GM21529 (cell line): ENCODE measurements at regions not wholly inside any gene's neighbourhood (a gene's known extent, or its start where the extent isn't known, plus 50 kb on each side); places are given as distances from the start of the nearest gene placed in this dataset.
A peak's percentile ranks its signal among the peaks of the same experiment; 100 is the strongest.

ENCODE experiments used
- ATAC-seq: cut with Tn5 transposase; IDR thresholded peaks from one replicate; pipeline ENCODE4 v1.9.1; 2021; ENCODE audit not compliant: unreplicated experiment

DNA sequence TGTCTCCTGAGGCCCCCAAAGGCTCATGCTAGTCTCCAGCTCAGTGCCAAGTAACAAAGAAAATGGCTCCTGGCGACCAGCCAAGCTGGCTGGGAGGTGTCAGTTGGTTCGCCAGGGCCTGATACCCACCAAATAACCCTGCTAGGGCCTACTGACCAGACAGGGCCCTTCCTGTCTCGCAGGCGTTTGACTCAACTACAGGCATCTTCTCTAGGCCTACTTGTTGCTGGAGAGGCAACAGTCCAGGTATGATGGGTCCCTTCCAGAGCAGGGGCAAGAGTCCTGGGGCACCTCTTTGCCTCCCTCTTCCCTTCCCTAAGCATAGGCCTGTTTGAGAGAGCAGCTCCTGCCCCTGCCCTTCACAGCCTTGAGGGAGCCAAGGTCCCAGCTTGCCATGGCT, 147.9 kb upstream of the VANGL1 start:
- ATAC-seq = no peak

DNA sequence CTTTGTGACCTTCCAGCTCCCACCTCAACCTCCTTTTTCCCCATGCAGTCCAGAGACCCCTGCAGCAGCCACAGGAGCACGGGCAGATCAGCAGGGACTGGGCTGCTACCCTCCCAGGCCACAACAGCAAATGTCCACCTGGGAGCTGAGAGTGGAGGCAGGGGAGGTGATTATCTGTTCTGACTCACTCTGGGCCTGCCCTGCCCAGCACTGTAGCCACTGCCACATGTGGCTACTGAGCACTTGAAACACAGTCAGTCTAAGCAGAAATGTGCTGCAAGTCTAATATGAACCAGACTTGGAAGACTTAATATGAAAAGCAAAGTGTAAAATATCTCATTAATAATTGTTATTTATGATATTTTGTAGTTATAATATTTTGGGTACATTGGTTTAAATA, 148.9 kb upstream of the VANGL1 start:
- no peak for ATAC-seq

DNA sequence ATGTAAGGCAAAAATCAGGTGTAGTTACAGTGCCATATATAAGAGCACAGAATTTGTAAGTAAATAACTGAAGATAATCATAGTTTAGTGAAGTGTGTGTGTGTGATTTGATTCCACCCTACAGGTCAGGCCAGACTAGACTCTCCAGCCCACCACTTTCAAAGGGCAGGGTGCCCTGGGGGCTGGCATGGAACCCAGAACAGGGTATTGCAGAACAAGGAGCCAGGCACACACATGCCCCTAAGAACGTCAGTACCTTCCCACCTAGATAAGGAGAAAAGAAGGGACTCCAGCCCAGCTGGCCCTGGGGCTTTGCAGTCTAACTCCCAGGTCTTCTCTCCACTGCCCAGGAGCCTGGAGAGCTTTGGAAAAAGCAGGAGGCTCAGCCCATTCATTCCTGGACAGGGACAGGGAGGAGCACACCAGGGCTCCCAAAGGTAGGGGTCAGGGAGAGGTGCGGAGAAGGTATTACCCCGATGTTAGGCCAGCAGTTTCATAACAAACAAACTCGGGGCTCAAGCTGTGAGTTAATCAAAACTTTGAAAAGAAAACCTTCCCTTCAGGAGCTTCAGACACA, 149.7 kb upstream of the VANGL1 start:
- ATAC-seq = no peak

DNA sequence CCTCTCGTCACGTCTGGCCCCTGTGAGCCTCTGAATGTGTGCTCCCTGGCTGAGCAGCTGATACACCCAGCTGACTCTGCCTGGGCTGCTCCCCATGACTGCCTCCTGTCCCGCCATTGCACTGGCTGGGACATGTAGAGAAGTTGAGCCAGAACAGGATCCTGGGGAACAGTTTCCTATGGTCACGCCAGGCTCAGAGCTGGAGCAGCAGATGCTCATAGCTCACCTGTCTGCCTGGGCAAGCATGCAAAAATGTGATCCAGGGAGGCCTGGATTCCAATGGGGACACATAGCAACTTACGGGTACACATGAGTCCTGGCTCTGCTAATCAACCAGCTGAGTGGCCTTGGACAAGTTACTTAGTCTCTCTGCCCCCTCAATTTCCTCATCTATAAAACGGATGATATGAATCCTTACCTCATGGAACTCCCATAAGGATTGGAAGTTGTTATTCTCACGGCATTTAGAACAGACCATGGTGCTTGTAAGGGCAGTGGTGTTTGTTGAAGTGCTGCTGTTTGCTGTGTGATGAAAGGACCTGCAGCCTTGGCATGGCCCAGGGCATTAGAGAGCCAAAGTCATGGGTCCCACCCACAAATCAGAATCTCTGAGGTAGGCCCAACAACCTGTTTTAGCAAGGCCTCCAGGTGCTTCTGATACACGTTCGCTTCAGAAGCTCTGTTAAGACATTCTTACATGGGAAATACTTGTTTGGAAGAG, 150.3 kb upstream of the VANGL1 start:
- no peak for ATAC-seq

DNA sequence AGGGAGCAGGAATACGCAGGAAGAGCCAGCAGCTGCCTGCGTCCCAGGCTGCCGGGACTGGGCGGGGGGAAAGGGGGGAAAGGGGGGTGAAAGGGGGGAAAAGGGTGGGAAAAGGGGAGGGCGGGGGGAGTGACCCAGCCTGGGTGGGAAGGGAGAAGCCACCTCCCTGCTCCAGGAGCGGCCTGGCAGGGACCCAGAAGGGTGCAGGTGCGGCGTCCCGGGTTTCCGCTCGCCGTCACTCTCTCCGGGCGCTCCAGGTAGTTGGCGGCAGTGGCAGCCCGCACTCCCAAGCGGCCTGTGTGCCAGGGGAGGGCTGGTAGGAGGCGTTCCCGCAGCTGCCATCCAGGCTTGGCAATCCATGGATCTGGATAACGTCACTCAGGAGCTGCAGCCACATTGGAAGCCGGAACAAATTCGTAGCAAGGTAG, 141.0 kb upstream of the NGF start:
- no peak for ATAC-seq

DNA sequence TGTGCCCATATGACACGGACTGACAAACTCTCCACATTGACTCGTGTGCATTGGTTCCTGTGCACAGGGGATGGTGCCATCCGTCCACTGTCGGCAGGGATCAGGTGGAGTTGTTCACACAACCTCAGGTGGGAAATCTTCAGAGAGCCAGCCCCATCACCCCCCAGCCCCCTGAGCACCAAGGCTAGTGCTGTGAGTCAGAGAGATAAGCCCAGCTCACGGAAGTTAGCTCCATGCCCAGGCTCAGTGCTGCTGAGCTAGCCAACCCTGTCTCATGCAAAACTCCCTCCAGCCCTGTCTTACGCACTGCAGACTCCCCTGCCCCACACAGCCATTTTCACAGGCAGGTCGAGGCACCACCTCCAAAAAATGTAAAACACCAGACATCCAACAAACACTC, 139.0 kb upstream of the NGF start:
- no peak for ATAC-seq

DNA sequence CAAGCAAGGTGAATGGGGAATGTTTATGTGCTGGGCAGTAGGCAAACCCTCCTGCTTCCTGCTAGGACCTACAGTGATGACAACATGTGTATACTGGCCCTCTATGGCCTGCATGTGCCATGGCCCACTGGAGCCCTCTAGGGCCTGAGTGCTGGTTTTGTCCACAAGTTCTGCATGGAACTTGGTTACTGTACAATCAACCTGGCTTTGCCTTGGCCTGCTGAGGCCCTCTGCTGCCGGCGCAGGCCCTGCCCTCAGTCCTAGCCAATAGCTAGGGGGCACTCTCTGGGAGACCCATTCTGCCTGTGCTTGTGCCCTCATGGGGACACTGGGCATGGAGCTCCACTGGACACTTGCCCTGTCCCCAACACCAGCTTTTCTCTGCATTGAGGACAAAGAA, 138.6 kb upstream of the NGF start:
- ATAC-seq = no peak

DNA sequence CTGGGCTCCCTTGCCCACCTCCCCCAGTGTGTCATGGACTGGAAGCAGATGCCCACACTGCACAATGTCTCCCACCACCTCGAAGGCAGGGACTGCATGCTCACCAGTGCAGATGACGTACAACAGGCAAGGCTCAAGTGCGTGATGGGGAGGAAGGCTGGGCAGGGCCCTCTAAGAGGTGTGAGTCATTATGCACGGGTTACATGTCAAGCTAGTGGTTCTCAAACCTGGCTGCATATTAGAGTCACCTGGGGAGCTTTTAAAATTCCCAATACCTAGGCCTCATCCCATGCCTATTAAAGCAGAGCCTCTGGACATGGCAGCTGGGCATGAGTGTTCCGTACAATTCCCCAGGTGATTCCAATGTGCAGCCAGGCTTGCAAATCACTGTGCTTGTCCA, 137.9 kb upstream of the NGF start:
- no peak for ATAC-seq

DNA sequence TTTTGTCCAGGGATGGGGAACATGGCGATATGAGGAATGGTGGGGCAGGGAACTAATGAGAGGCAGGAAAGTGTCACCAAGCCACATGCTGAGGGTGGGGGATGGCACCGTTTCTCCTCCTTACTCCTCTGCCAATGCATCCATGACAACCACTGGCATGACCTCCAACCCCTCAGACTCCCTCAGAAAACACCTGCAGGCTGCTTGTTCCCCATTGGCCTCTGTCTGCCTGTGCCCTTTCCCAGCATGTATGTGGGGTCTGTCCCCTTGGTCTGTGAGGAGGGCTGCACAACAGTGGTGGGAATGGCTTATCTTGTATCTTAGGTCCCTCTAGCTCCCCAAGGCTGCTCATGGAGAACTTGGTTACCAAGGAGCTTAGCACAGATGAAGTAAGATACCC, 137.2 kb upstream of the NGF start:
- no peak for ATAC-seq

DNA sequence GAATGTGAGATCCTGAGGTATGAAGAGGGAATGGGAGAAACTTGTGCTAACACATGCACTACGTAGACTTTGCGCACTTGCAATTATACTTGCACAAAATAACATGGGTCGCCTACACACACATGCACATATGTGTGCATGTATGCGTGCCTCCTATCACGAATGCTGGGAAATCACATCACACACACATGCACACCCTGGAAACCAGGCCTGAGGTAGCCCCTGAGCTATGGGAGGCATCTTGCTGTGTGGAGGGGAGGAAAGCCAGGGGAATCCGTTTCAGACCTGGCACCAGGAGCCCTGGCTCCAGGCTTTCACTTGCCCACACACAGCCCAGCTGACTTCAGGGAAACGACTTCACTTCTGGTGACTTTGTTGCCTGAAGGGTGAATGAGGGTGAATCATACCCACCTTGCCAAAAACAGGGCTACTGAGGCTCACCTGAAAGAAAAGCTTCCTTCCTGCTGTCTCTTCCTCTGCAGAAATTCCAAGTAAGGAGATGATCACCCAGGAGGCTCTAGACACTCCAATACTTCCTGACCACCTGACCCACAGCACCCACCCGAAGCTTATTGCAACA, 136.0 kb upstream of the NGF start:
- no peak for ATAC-seq

DNA sequence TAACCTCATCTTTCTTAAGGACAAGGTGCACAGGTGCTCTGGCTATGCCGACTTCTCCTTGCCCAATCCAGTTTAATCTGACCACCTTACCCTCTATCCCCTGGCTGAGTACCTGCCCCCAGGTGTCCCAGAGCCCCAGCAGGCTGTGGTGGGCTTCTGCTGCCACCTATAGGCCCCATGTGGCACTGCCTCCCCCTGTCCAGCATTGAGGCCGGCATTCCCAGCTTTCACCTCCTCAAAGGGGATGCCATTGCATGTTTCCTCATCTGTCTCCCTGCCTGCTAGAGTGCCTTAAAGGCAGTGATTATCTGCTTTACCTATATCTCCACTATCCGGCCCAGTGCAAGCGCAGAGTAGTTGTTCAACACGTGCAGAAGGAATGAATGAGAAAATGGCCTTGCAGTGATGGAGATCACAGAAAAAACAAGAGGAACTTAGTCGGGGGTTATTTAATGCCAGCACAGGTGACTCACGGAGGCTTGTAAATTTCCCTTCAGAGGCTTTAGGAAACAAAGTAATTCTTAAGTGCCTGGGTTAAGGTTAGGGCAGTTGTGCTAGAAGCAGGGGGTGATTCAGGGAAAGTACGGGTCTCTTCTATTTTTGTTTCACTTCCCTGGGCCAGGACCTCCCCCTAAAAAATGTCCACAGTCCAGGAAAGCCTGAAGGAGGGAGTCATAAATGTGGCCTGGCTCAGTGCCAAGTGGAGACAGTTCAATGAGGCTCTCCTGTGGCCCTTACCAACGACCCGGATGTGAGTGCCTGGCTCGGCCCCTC, 131.8 kb upstream of the NGF start:
- ATAC-seq = peak; percentile 55

DNA sequence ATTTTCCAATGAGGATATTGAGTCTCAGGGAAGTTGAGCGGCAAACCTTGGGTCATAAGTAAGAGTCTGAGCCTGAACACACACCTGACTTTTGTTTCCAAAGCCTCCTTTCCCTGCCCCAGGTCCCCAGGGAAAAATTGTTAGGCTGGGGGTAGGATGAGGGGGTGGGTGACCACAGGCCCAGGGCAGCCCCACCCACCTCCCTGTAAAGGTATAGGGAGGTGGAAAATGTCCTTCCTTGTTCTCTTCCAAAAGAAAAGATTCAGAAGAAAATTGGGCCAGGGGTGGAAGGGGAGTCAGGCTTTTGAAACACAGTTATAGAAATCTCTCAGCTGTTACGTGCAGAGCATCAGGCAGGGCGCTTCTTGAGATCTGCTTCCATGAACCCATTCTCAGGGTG, 129.7 kb upstream of the NGF start:
- ATAC-seq = no peak

DNA sequence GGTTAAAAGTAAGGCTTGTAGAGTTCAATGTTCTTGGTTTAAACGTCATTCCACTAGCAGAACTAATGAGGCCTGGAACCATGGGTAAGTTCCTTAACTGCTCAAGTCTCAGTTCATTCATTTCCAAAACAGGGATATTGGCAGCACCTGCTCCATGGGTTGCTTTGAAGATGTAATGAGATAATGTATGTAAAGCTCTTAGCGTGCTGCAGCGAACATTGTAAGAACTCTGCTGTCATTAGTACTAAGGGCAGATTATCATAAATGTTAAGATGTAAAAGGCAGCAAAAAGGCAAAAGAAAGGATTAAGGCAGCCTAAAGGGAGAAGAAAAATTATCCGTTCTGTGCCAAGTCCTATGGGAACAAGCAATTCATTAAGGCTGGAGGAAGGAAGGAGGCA, 129.1 kb upstream of the NGF start:
- ATAC-seq = no peak

DNA sequence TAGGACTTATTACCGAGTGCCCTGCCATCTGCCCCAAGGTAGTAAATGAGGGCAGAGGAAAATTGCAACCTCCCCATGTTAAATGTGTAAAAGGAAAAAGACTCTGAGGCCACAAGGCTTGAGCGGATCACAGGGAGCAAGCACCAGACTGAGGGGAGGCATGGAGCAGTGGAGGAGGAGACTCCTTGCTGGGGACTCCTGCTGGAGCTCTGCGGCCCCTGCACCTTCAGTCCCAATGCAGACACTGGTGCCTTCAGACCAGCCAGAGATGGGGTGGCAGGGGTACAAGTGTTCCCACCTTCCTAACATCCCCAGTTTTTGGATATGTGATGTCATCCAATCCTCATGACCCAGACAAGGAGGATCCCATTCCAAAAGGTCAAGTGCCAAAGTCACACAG, 128.4 kb upstream of the NGF start:
- ATAC-seq = no peak

DNA sequence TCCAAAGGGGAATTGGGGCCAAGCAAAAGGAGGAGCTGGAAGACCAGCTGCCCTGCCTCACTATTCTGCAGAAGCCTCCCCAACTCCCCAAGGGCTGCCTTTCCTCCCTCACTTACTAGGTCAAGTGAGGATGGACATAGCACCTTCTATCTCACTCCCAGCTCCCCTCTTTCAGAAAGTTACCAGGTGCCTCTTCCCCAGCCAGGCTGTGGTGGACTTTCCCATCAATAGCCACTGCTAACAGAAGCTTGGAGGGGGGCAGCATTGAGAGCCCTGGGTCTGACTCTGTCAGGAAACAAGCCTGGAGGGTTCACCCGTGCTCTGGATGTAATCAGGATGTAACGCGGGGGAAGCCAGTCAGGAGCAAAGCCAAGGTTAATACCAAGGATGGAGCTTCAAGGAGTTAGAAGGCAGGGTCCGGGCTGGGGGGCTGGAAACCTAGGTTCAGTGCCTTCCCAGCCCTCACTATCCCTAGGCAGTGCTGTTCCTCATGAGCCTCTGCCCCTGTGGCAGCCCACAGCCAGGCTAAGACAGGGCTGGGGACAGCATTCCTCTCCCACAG, 127.8 kb upstream of the NGF start:
- ATAC-seq = no peak

DNA sequence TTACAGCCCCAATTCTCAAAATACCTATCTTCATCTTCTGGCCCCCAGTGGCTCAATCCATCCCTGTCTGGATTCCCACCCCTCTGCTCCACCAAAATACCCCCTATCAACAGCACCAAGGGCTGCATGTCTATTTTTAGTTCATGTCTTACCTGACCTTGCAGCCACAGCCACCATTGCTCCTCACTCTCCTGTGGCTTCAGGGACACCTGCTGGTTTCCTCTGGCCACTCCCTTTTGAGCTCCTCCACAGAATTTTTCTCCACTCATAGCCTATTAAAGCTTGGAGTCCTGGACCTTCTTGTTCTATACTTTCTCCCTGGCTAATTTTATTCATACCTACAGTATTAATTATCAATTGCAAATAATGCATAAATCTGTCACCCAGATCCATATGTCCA, 125.3 kb upstream of the NGF start:
- ATAC-seq = no peak

DNA sequence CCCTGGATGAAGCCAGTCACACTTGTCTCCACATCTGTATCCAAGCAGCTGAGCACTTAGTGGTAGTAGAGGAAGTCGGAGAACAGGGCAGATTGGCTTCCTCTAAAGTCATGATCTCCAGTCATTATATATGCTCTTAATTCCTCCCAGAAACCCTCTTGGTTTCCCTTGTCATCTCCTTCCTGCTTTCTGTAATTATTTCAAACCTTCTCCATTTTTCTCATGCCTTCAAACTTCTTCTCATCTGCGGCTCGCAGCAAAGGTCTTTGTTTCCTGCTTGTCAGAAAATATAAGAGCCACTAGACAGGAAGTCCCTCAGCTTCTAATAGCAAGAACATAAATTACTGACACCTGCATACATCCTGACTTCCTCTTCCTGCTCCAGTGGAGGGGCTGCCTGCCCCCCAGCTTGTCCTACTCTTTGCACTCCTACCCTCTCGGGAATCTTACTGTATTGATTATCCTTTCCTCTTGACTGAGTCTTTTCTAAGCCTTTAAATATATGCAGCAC, 124.6 kb upstream of the NGF start:
- no peak for ATAC-seq

DNA sequence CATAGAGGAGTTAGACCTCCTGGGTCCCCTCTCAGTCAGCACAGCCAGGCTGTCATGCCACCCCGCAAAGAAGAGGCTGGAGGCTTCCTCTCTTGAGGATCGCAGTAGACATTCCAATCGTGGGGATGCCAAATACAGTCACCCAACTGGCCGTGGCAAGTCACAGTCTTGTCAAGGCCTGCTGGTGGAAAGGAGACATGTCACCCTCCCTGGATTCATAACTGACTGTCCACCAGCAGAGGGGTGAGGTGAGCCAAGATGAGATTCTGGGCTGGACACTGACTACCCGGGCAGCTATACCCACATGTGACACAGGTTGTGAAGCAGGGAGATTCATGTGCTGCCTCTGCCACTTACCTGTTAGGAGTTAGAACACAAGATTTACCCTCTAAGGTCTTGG, 123.5 kb upstream of the NGF start:
- ATAC-seq = no peak

DNA sequence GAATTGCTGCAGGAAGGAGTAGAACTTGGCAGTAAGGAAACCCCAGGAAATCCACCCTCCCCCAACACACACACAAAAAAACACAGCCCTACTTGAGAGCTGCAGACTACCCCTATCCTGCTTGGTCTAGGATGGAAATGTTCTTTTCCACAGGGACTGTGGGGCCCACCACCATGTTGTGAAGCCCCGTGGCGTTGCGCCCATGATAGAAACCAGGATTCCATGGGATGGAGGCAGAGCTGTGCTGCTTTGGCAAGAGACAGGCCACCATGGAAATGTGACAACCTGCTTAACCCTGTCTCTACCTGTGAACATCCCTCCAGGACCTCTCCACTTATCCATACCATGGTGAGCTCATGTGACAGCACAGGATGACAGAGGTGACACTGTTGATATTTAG, 121.1 kb upstream of the NGF start:
- no peak for ATAC-seq

DNA sequence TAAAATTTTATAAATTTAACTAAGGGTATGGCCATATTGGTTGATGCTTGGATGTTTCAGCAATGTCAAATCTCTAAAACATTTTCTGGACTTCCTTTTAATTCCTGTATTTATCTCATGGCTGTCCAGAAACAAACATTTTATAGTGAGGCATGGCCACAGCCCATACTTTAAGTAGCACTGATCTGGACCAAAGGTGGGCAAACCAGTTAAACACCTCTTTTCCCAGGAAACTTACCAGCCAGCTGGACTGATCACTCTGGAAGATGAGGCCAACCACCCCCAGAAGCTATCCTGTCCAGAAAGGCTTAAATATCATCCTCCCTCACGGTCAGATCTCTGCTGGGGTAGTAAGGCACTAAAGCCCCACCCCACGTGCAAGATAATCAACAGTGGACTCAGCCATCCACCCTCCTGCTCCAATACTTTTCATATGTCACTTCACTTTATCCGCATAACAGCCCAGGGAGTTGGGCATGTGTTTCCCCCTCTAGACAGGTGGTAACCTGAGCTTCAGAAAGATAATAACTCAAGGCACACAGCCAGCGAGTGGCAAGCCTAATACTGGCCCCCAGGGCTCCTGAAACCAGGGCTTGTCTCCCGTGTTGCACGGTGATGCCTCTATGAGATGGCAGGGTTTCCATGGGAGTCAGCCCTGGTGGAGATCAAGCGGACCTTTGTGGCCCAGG, 120.5 kb upstream of the NGF start:
- no peak for ATAC-seq

DNA sequence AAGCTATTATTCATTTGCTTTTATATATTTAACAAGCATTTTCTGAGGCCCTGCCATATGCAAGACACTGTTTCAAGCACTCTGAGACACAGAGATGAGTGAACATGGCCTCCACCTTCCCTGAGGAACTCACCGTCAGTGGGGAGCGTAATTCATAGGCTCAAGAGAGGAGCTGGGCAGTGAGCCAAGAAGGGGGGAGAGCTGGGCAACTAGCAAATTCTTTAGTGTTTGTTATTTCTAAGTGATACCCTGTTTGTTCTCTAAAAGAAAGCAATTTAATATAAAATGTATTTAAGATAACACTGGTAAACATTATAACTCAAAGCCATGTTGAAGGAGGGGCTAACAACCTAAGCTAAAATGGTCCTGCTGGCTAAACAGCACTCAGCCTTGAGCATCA, 119.2 kb upstream of the NGF start:
- no peak for ATAC-seq
